Activated CD4-positive, alpha-beta T cell treated with anti-CD3 and anti-CD28 coated beads, Interleukin-2, Interleukin-4, amounts not matched to agents 100 ng/mL and 50 ng/mL, durations not matched to agents 16 hours and 8 hours (primary cell): ENCODE measurements at regions not wholly inside any gene's neighbourhood (a gene's known extent, or its start where the extent isn't known, plus 50 kb on each side); places are given as distances from the start of the nearest gene placed in this dataset.
"Not testable (repeated sequence)": the region's sequence is repeated elsewhere in the genome, so short reads cannot be mapped to it uniquely, and the experiment has no call there.

ENCODE experiments used
- DNase-seq: peaks from one replicate; pipeline ENCODE4 v3.0.0-alpha.2; 2020; ENCODE audit warnings: low spot score

GRCh38 chr3:6709178-6709577, 151.7 kb upstream of the GRM7 start:
- DNase-seq = no peak

GRCh38 chr3:6714962-6715361, 146.0 kb upstream of the GRM7 start:
- DNase-seq = no peak

- DNase-seq = no peak
These were observed 144.5 kb upstream of the GRM7 start for GRCh38 chr3:6716420-6716819.

- DNase-seq = no peak
These were observed 143.6 kb upstream of the GRM7 start for GRCh38 chr3:6717026-6717943.

- no peak for DNase-seq
These were observed 140.9 kb upstream of the GRM7 start for GRCh38 chr3:6719999-6720398.

GRCh38 chr3:6721491-6721890, 139.4 kb upstream of the GRM7 start:
- no peak for DNase-seq

- DNase-seq = no peak
These were observed 137.7 kb upstream of the GRM7 start for GRCh38 chr3:6723205-6723604.

- DNase-seq = no peak
These were observed 134.1 kb upstream of the GRM7 start for GRCh38 chr3:6726811-6727210.

- no peak for DNase-seq
These were observed 128.1 kb upstream of the GRM7 start for GRCh38 chr3:6732807-6733206.

GRCh38 chr3:6733699-6734394, 127.1 kb upstream of the GRM7 start:
- DNase-seq = no peak

GRCh38 chr3:6734395-6734746, 126.5 kb upstream of the GRM7 start:
- no peak for DNase-seq

GRCh38 chr3:6736836-6737629, 123.9 kb upstream of the GRM7 start:
- no peak for DNase-seq

- DNase-seq = no peak
These were observed 123.3 kb upstream of the GRM7 start for GRCh38 chr3:6737630-6738029.

GRCh38 chr3:6739288-6739687, 121.6 kb upstream of the GRM7 start:
- no peak for DNase-seq

- DNase-seq = no peak
These were observed 117.7 kb upstream of the GRM7 start for GRCh38 chr3:6743067-6743720.

GRCh38 chr3:6746443-6746842, 114.5 kb upstream of the GRM7 start:
- DNase-seq = no peak

GRCh38 chr3:6747017-6747416, 113.9 kb upstream of the GRM7 start:
- no peak for DNase-seq

GRCh38 chr3:6750782-6751181, 110.1 kb upstream of the GRM7 start:
- DNase-seq = no peak

- no peak for DNase-seq
These were observed 107.4 kb upstream of the GRM7 start for GRCh38 chr3:6753536-6753935.

- DNase-seq = not testable (repeated sequence)
These were observed 91.2 kb upstream of the GRM7 start for GRCh38 chr3:6769532-6770396.

GRCh38 chr3:6770397-6770690, 90.6 kb upstream of the GRM7 start:
- DNase-seq = no peak
